ENCODE measurements at regions not wholly inside any gene's neighbourhood (a gene's known extent, or its start where the extent isn't known, plus 50 kb on each side); places are given as distances from the start of the nearest gene placed in this dataset.

DNA sequence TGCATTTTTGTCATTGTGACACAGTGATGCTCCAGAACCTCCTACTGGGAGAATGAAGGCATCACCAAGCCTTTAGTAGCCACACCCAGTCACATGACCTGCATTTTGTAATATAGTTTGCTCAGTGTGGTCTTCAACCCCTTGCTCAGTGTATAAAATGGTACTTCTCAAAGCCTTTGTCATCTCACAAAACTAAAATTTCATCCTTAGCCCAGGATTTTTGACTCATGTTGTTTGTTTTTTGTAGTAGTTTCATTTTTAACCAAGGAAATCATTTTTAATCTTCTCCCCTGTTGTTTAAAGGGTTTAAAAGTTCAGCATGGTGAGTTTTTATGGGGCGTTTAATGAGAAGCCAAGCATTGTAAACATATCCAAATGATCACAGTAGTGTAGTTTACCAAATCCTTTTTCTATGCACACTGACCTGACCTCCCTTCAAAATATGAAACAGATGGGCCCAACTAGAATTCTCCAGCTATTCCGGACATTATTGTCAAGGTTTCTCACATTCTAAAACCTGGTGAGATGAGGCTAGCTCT lies 123.5 kb upstream of the IL12A start:
- TF ChIP-seq POLR2A (IDR thresholded peaks at IDR 0.05; ENCODE audit: low read length) (no peak), GATA1 (IDR thresholded peaks at IDR 0.05; ENCODE audit: low read depth, low read length) (no peak)

Measured in erythroblast (primary cell).